ENCODE measurements at regions not wholly inside any gene's neighbourhood (a gene's known extent, or its start where the extent isn't known, plus 50 kb on each side); places are given as distances from the start of the nearest gene placed in this dataset.

- no peak for DNase-seq (ENCODE audit: low read depth in 4 of 4, low spot score in 3 of 4)
These were observed 312.1 kb downstream of the SKIDA1 start for GRCh38 chr10:21213381-21213780.

GRCh38 chr10:21212912-21213311 lies 312.6 kb downstream of the SKIDA1 start:
- DNase-seq (ENCODE audit: low read depth in 4 of 4, low spot score in 3 of 4) = no peak

GRCh38 chr10:21212348-21212747 lies 313.1 kb downstream of the SKIDA1 start:
- DNase-seq (ENCODE audit: low read depth in 4 of 4, low spot score in 3 of 4) = no peak

GRCh38 chr10:21209495-21209894 lies 312.4 kb upstream of the NEBL start:
- no peak for DNase-seq (ENCODE audit: low read depth in 4 of 4, low spot score in 3 of 4)

GRCh38 chr10:21208666-21209316 lies 311.7 kb upstream of the NEBL start:
- no peak for DNase-seq (ENCODE audit: low read depth in 4 of 4, low spot score in 3 of 4)

GRCh38 chr10:21207852-21208646 lies 310.9 kb upstream of the NEBL start:
- DNase-seq (ENCODE audit: low read depth in 4 of 4, low spot score in 3 of 4) = no peak

- DNase-seq (ENCODE audit: low read depth in 4 of 4, low spot score in 3 of 4) = no peak
These were observed 308.2 kb upstream of the NEBL start for GRCh38 chr10:21205328-21205727.

- DNase-seq (ENCODE audit: low read depth in 4 of 4, low spot score in 3 of 4) = no peak
These were observed 306.5 kb upstream of the NEBL start for GRCh38 chr10:21203473-21204107.

GRCh38 chr10:21202776-21203462 lies 305.8 kb upstream of the NEBL start:
- no peak for DNase-seq (ENCODE audit: low read depth in 4 of 4, low spot score in 3 of 4)

GRCh38 chr10:21199501-21199900 lies 302.4 kb upstream of the NEBL start:
- DNase-seq (ENCODE audit: low read depth in 4 of 4, low spot score in 3 of 4) = no peak

GRCh38 chr10:21197838-21198237 lies 300.7 kb upstream of the NEBL start:
- no peak for DNase-seq (ENCODE audit: low read depth in 4 of 4, low spot score in 3 of 4)

- no peak for DNase-seq (ENCODE audit: low read depth in 4 of 4, low spot score in 3 of 4)
These were observed 299.8 kb upstream of the NEBL start for GRCh38 chr10:21196822-21197395.

GRCh38 chr10:21195252-21195651 lies 298.1 kb upstream of the NEBL start:
- no peak for DNase-seq (ENCODE audit: low read depth in 4 of 4, low spot score in 3 of 4)

GRCh38 chr10:21194510-21194993 lies 297.4 kb upstream of the NEBL start:
- DNase-seq (ENCODE audit: low read depth in 4 of 4, low spot score in 3 of 4) = no peak

GRCh38 chr10:21193196-21193595 lies 296.1 kb upstream of the NEBL start:
- no peak for DNase-seq (ENCODE audit: low read depth in 4 of 4, low spot score in 3 of 4)

GRCh38 chr10:21191512-21191911 lies 294.4 kb upstream of the NEBL start:
- no peak for DNase-seq (ENCODE audit: low read depth in 4 of 4, low spot score in 3 of 4)

- no peak for DNase-seq (ENCODE audit: low read depth in 4 of 4, low spot score in 3 of 4)
These were observed 287.9 kb upstream of the NEBL start for GRCh38 chr10:21184984-21185383.

GRCh38 chr10:21184216-21184615 lies 287.1 kb upstream of the NEBL start:
- DNase-seq (ENCODE audit: low read depth in 4 of 4, low spot score in 3 of 4) = no peak

- no peak for DNase-seq (ENCODE audit: low read depth in 4 of 4, low spot score in 3 of 4)
These were observed 285.9 kb upstream of the NEBL start for GRCh38 chr10:21183025-21183424.

GRCh38 chr10:21181451-21181850 lies 284.3 kb upstream of the NEBL start:
- DNase-seq (ENCODE audit: low read depth in 4 of 4, low spot score in 3 of 4) = no peak

GRCh38 chr10:21180604-21181003 lies 283.5 kb upstream of the NEBL start:
- no peak for DNase-seq (ENCODE audit: low read depth in 4 of 4, low spot score in 3 of 4)

Data from left renal pelvis (tissue), 4 donors.